NT2/D1 (cell line): ENCODE measurements at regions not wholly inside any gene's neighbourhood (a gene's known extent, or its start where the extent isn't known, plus 50 kb on each side); places are given as distances from the start of the nearest gene placed in this dataset.

Experiments
- SUZ12 ChIP-seq: IDR thresholded peaks from 2 replicates; pipeline ENCODE4 v1.6.1; 2011; ENCODE audit not compliant: insufficient read length, insufficient read depth; ENCODE audit errors: extremely low read depth
- YY1 ChIP-seq: IDR thresholded peaks from 2 replicates; pipeline ENCODE4 v1.6.1; 2011; ENCODE audit not compliant: insufficient read length, insufficient read depth

DNA sequence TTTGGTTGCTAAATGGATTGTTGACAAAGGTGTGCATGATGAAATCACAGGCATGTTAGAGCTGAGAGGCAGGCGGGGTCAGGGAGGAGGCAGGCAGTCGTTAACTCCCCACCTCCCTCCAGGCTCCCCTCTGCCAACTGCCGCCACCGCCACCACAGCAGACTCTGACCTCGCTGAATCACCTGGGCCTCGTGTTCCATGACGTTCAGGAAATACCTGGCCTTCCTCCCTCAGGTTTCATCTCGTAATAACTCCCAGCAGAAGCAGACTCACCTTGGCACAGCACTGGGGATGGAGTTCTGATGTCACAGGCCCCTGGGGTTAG is 198.5 kb downstream of the KATNAL1 start:
- TF ChIP-seq SUZ12 (no peak), YY1 (no peak)
